Heart left ventricle (tissue), 16 donors: ENCODE measurements at regions not wholly inside any gene's neighbourhood (a gene's known extent, or its start where the extent isn't known, plus 50 kb on each side); places are given as distances from the start of the nearest gene placed in this dataset.

Experiments used
- ATAC-seq, 4 donors: fragments of 200-7000 bp; cut with Tn5 transposase; one replicate each; pipeline ENCODE4 v1.9.1; 2020 to 2022; ENCODE audit warnings: moderate library complexity in 4 of 4, mild to moderate bottlenecking in 3 of 4, moderate number of reproducible peaks in 1 of 4
- DNase-seq, 5 donors: peaks; one replicate each; pipeline ENCODE4 v3.0.0-alpha.2; 2020
- H3K27ac ChIP-seq, 12 donors: fragments of 200-600 bp; sonication (generic) in 4 of 12; one replicate each; pipeline versions ENCODE4 v1.5.0 to v1.8.0; 2016 to 2022; ENCODE audit warnings: mild to moderate bottlenecking in 2 of 12
- H3K27me3 ChIP-seq, 9 donors: fragments of 200-600 bp; sonication (generic) in 2 of 9; one replicate each; pipeline versions ENCODE4 v1.5.1 to v1.8.0; 2016 to 2022; ENCODE audit warnings: mild to moderate bottlenecking in 3 of 9
- H3K36me3 ChIP-seq, 9 donors: fragments of 200-600 bp; sonication (generic) in 2 of 9; one replicate each; pipeline versions ENCODE4 v1.5.0 to v1.8.0; 2018 to 2022; ENCODE audit warnings: mild to moderate bottlenecking in 2 of 9
- H3K4me1 ChIP-seq, 12 donors: fragments of 200-600 bp; sonication (generic) in 4 of 12; one replicate each; pipeline versions ENCODE4 v1.5.0 to v1.8.0; 2016 to 2022; ENCODE audit warnings: mild to moderate bottlenecking in 3 of 12
- H3K4me3 ChIP-seq, 12 donors: fragments of 200-600 bp; sonication (generic) in 4 of 12; one replicate each; pipeline versions ENCODE4 v1.5.0 to v1.8.0; 2017 to 2022; ENCODE audit warnings: mild to moderate bottlenecking in 9 of 12, moderate library complexity in 4 of 12
- H3K9me3 ChIP-seq, 12 donors: fragments of 200-600 bp; sonication (generic) in 4 of 12; one replicate each; pipeline versions ENCODE4 v1.5.0 to v1.8.0; 2016 to 2022; ENCODE audit warnings: mild to moderate bottlenecking in 1 of 12
- CTCF ChIP-seq, 12 donors: fragments of 200-600 bp; sonication (generic) in 4 of 12; IDR thresholded peaks; one replicate each; pipeline versions ENCODE4 v1.5.0 to v1.8.0; 2018 to 2022; ENCODE audit warnings: antibody characterized with exemption in 12 of 12, mild to moderate bottlenecking in 5 of 12
- POLR2A ChIP-seq, 2 donors: fragments of 450-650 bp; IDR thresholded peaks; one replicate each; pipeline ENCODE4 v1.6.1; 2017; ENCODE audit warnings: antibody characterized with exemption in 2 of 2, mild to moderate bottlenecking in 2 of 2, moderate library complexity in 2 of 2
- WGBS, 4 donors: extraction: QIAGEN DNeasy Blood & Tissue Kit in 2 of 4; methylation state at CpG; one replicate each; pipeline versions ENCODE4 v1.1.5 to v1.1.7; 2013 to 2018; 5-methylcytosine and 5-hydroxymethylcytosine counted together
- intact Hi-C, 10 donors: fragments of 100-400 bp; cut with DNase I; formaldehyde crosslinking; loops; one replicate each; pipeline versions ENCODE4 v1.11.1 to v1.14.2; 2022
- donor health status: ischemic (EF 13 %, LVEDD 7.1; RV severe dilation, severe dysfunction).
- donor health status: healthy with polysubstance abuse.
- donor health status: DM: no; HTN: yes; CAD: no.
- donor health status: DM: no; HTN: no; CAD: no.
- donor health status: ischemic (EF 25% LVEDD 6.9; RV normal size, moderate dysfunction).
- donor health status: ischemic (EF 25% LVEDD 5.7; RV mildly dilated, moderate dysfunction).
- donor health status: healthy.
- donor health status: DM: yes; HTN: yes; CAD: no.
- donor health status: ischemic (EF 35%, LVEDD 5.7; RV mildly dilated, moderate dysfunction).
- donor health status: nonischemic (EF 11% LVEDD 7.7; RV severe dilation, severe dysfunction).
- donor health status: DM: yes; HTN: yes; CAD: no.
- donor health status: PGD.
- donor health status: ischemic (EF 29% LVEDD 5.4; RV normal size, mild dysfunction).
- donor health status: nonischemic (EF 23%, LVEDD 6.1; RV moderate dilation, normal function).

GRCh38 chr4:101670370-101670769, 120.2 kb upstream of the BANK1 start:
- Histone ChIP-seq H3K4me3 (no peak overlapping the region), H3K36me3 (no peaks in the 10 kb centered on the region), H3K27me3 (no peaks in the 10 kb centered on the region), H3K27ac (no peak overlapping the region), H3K9me3 (peaks cover 0 to 17% (median 0%) of the 10 kb centered on the region in 12 donors), H3K4me1 (peaks cover 0 to 6% (median 0%) of the 10 kb centered on the region in 12 donors)
- intact Hi-C loops = loop anchor here in 1 of 10 donors (2.0 kb wide), 1 partner anchor 28 kb away; no protein-coding TSS in a partner anchor
- no peak for DNase-seq
- 76 to 91% (median 83%) methylated on average over 4 of the region's 4 CpGs for WGBS, 4 donors
- ATAC-seq = no peak
- TF ChIP-seq CTCF (IDR thresholded peaks at IDR 0.05) (no peak), POLR2A (IDR thresholded peaks at IDR 0.05) (no peak)

GRCh38 chr4:101669832-101670188, 120.7 kb upstream of the BANK1 start:
- no peak for ATAC-seq

GRCh38 chr4:101669138-101669831, 121.2 kb upstream of the BANK1 start:
- Histone ChIP-seq H3K4me1 (peaks cover 0 to 6% (median 0%) of the 10 kb centered on the region in 12 donors), H3K27me3 (no peaks in the 10 kb centered on the region), H3K36me3 (no peaks in the 10 kb centered on the region), H3K4me3 (no peak overlapping the region), H3K27ac (peak overlapping the region in 1 of 12 donors; percentile 40), H3K9me3 (peaks cover 0 to 16% (median 0%) of the 10 kb centered on the region in 12 donors)
- intact Hi-C loops = no loop called here
- TF ChIP-seq CTCF (IDR thresholded peaks at IDR 0.05) = no peak
- no peak for TF ChIP-seq POLR2A (IDR thresholded peaks at IDR 0.05)
- DNase-seq = no peak
- no peak for ATAC-seq
- 78 to 86% (median 81%) methylated on average over 3 of the region's 3 CpGs for WGBS, 4 donors

More at GRCh38 chr4:101669832-101670188, 120.7 kb upstream of the BANK1 start:
- Histone ChIP-seq H3K4me3 (no peak overlapping the region), H3K4me1 (peaks cover 0 to 6% (median 0%) of the 10 kb centered on the region in 12 donors), H3K9me3 (peaks cover 0 to 17% (median 0%) of the 10 kb centered on the region in 12 donors), H3K27me3 (no peaks in the 10 kb centered on the region), H3K36me3 (no peaks in the 10 kb centered on the region), H3K27ac (no peak overlapping the region)
- WGBS, 4 donors = 93 to 99% (median 95%) methylated on average over 1 of the region's 1 CpG
- no peak for TF ChIP-seq POLR2A (IDR thresholded peaks at IDR 0.05)
- no peak for DNase-seq
- intact Hi-C loops = loop anchor here in 1 of 10 donors (2.0 kb wide), 1 partner anchor 27 kb away; no protein-coding TSS in a partner anchor

GRCh38 chr4:101667348-101667747, 123.2 kb upstream of the BANK1 start:
- intact Hi-C loops = no loop called here
- no peaks in the 10 kb centered on the region for H3K36me3 ChIP-seq
- no peak overlapping the region for H3K27ac ChIP-seq
- peak in 1 of 5 donors; percentile 48 for DNase-seq
- no peak for ATAC-seq
- peaks cover 0 to 3% (median 0%) of the 10 kb centered on the region in 12 donors for H3K9me3 ChIP-seq
- H3K27me3 ChIP-seq = no peaks in the 10 kb centered on the region
- no peak overlapping the region for H3K4me3 ChIP-seq
- no peak for TF ChIP-seq POLR2A (IDR thresholded peaks at IDR 0.05)
- no peak for TF ChIP-seq CTCF (IDR thresholded peaks at IDR 0.05)
- WGBS, 4 donors = 82 to 90% (median 85%) methylated on average over 4 of the region's 4 CpGs
- peaks cover 0 to 6% (median 0%) of the 10 kb centered on the region in 12 donors for H3K4me1 ChIP-seq
